ENCODE measurements at regions not wholly inside any gene's neighbourhood (a gene's known extent, or its start where the extent isn't known, plus 50 kb on each side); places are given as distances from the start of the nearest gene placed in this dataset.

GRCh38 chr17:73980517-73980916, 223.0 kb upstream of the RPL38 start:
- no peak overlapping the region for H3K27ac ChIP-seq
- no peaks in the 10 kb centered on the region for H3K27me3 ChIP-seq (replicated peaks; ENCODE audit: insufficient read depth)
- H3K36me3 ChIP-seq = no peaks in the 10 kb centered on the region
- TF ChIP-seq POLR2AphosphoS5 (IDR thresholded peaks at IDR 0.05) (no peak), CTCF (IDR thresholded peaks at IDR 0.05) (no peak), POLR2A (IDR thresholded peaks at IDR 0.05) (no peak)
- intact Hi-C loops (cut with DNase I) = no loop called here
- no peak for DNase-seq (ENCODE audit: low spot score)
- no peaks in the 10 kb centered on the region for H3K9me3 ChIP-seq
- no peaks in the 10 kb centered on the region for H3K4me1 ChIP-seq (replicated peaks)
- 79% methylated on average over 3 of the region's 3 CpGs for WGBS
- no peak overlapping the region for H3K4me3 ChIP-seq

- TF ChIP-seq CTCF (IDR thresholded peaks at IDR 0.05) (no peak), POLR2A (IDR thresholded peaks at IDR 0.05) (no peak), POLR2AphosphoS5 (IDR thresholded peaks at IDR 0.05) (no peak)
- no peaks in the 10 kb centered on the region for H3K27me3 ChIP-seq (replicated peaks; ENCODE audit: insufficient read depth)
- no peaks in the 10 kb centered on the region for H3K4me1 ChIP-seq (replicated peaks)
- H3K4me3 ChIP-seq = no peak overlapping the region
- H3K9me3 ChIP-seq = no peaks in the 10 kb centered on the region
- 66% methylated on average over 8 of the region's 8 CpGs for WGBS
- intact Hi-C loops (cut with DNase I) = no loop called here
- no peak overlapping the region for H3K27ac ChIP-seq
- H3K36me3 ChIP-seq = no peaks in the 10 kb centered on the region
- no peak for DNase-seq (ENCODE audit: low spot score)
Measured at GRCh38 chr17:73982871-73983270, 220.6 kb upstream of the RPL38 start.

- Histone ChIP-seq H3K27ac (no peak overlapping the region), H3K9me3 (no peaks in the 10 kb centered on the region), H3K27me3 (replicated peaks; ENCODE audit: insufficient read depth) (no peaks in the 10 kb centered on the region), H3K36me3 (no peaks in the 10 kb centered on the region), H3K4me3 (no peak overlapping the region), H3K4me1 (replicated peaks) (no peaks in the 10 kb centered on the region)
- 74% methylated on average over 16 of the region's 16 CpGs for WGBS
- TF ChIP-seq CTCF (IDR thresholded peaks at IDR 0.05) (no peak), POLR2A (IDR thresholded peaks at IDR 0.05) (no peak), POLR2AphosphoS5 (IDR thresholded peaks at IDR 0.05) (no peak)
- intact Hi-C loops (cut with DNase I) = no loop called here
- no peak for DNase-seq (ENCODE audit: low spot score)
Measured at GRCh38 chr17:73983621-73984400, 219.7 kb upstream of the RPL38 start.

GRCh38 chr17:73984941-73985340, 218.5 kb upstream of the RPL38 start:
- WGBS = 40% methylated on average over 5 of the region's 5 CpGs
- no peak for DNase-seq (ENCODE audit: low spot score)
- Histone ChIP-seq H3K36me3 (no peaks in the 10 kb centered on the region), H3K27ac (no peak overlapping the region), H3K27me3 (replicated peaks; ENCODE audit: insufficient read depth) (no peaks in the 10 kb centered on the region), H3K4me3 (no peak overlapping the region), H3K9me3 (no peaks in the 10 kb centered on the region), H3K4me1 (replicated peaks) (no peaks in the 10 kb centered on the region)
- intact Hi-C loops (cut with DNase I) = no loop called here
- TF ChIP-seq POLR2AphosphoS5 (IDR thresholded peaks at IDR 0.05) = no peak
- no peak for TF ChIP-seq CTCF (IDR thresholded peaks at IDR 0.05)
- no peak for TF ChIP-seq POLR2A (IDR thresholded peaks at IDR 0.05)

GRCh38 chr17:73985466-73986015, 217.9 kb upstream of the RPL38 start:
- WGBS = 92% methylated on average over 11 of the region's 11 CpGs
- H3K36me3 ChIP-seq = no peaks in the 10 kb centered on the region
- H3K27ac ChIP-seq = no peak overlapping the region
- no peaks in the 10 kb centered on the region for H3K4me1 ChIP-seq (replicated peaks)
- DNase-seq (ENCODE audit: low spot score) = no peak
- H3K27me3 ChIP-seq (replicated peaks; ENCODE audit: insufficient read depth) = no peaks in the 10 kb centered on the region
- TF ChIP-seq POLR2A (IDR thresholded peaks at IDR 0.05) (no peak), CTCF (IDR thresholded peaks at IDR 0.05) (no peak), POLR2AphosphoS5 (IDR thresholded peaks at IDR 0.05) (no peak)
- intact Hi-C loops (cut with DNase I) = no loop called here
- H3K9me3 ChIP-seq = no peaks in the 10 kb centered on the region
- H3K4me3 ChIP-seq = no peak overlapping the region

Data from prostate gland (tissue), 2 donors.